SK-N-SH (cell line): ENCODE measurements at regions not wholly inside any gene's neighbourhood (a gene's known extent, or its start where the extent isn't known, plus 50 kb on each side); places are given as distances from the start of the nearest gene placed in this dataset.

Experiments used
- CTCF ChIA-PET: fragments of 300-600, 350-600 bp; formaldehyde crosslinking; extraction: SDS; loops from one replicate; lab custom pipeline; 2021; lab: Yijun Ruan, JAX
- POLR2A ChIA-PET: fragments of 350-600 bp; sonication (Branson Sonifier 250); formaldehyde crosslinking; extraction: SDS; loops from one replicate; lab custom pipeline; 2020; ENCODE audit warnings: antibody characterized with exemption, inconsistent platforms; lab: Yijun Ruan, JAX
- DNase-seq: peaks from one replicate; pipeline ENCODE4 v3.0.0; 2012
- H2AFZ ChIP-seq: fragments of 200-600 bp; sonication (generic); 2 replicates; pipeline ENCODE4 v1.8.1; 2016; ENCODE audit warnings: antibody characterized with exemption, mild to moderate bottlenecking, low read depth
- H3F3A ChIP-seq: fragments of 200-600 bp; sonication (generic); replicated peaks from 2 replicates; pipeline ENCODE3; 2016; ENCODE audit warnings: antibody characterized with exemption, mild to moderate bottlenecking; ENCODE audit not compliant: insufficient read depth
- H3K27ac ChIP-seq, 2 experiments: fragments of 200-500 bp in 1 of 2; fragments of 200-600 bp in 1 of 2; sonication (Bioruptor generic) in 1 of 2; sonication (generic), shearing (Covaris generic) in 1 of 2; 2 replicates each; pipeline versions ENCODE4 v1.5.1 to v1.6.1; 2014 to 2016; ENCODE audit warnings: low read depth in 2 of 2, inconsistent platforms in 1 of 2, low read length in 1 of 2, mild to moderate bottlenecking in 1 of 2, mixed read lengths in 1 of 2
- H3K27me3 ChIP-seq: fragments of 200-600 bp; sonication (generic), shearing (Covaris generic); 2 replicates; pipeline ENCODE4 v1.6.1; 2016; ENCODE audit warnings: mixed run types; ENCODE audit not compliant: insufficient read depth
- H3K36me3 ChIP-seq, 2 experiments: fragments of 200-500 bp in 1 of 2; fragments of 200-600 bp in 1 of 2; sonication (Bioruptor generic) in 1 of 2; sonication (generic) in 1 of 2; replicated peaks in 1 of 2; 2 replicates each; pipeline versions ENCODE3 to v1.5.1; 2014 to 2016; ENCODE audit warnings: low read length in 1 of 2, mild to moderate bottlenecking in 1 of 2; ENCODE audit not compliant: insufficient read depth in 2 of 2, control insufficient read depth in 1 of 2
- H3K4me1 ChIP-seq, 2 experiments: fragments of 200-500 bp in 1 of 2; fragments of 200-600 bp in 1 of 2; sonication (Bioruptor generic) in 1 of 2; sonication (generic), shearing (Covaris generic) in 1 of 2; 2 replicates each; pipeline versions ENCODE4 v1.5.1 to v1.6.1; 2014 to 2016; ENCODE audit warnings: low read depth in 1 of 2, low read length in 1 of 2, mixed run types in 1 of 2; ENCODE audit not compliant: insufficient read depth in 2 of 2, control insufficient read depth in 1 of 2
- H3K4me2 ChIP-seq: fragments of 200-600 bp; sonication (generic), shearing (Covaris generic); 2 replicates; pipeline ENCODE4 v1.6.1; 2017; ENCODE audit warnings: mixed run types
- H3K4me3 ChIP-seq, 2 experiments: fragments of 200-500 bp in 1 of 2; fragments of 200-600 bp in 1 of 2; sonication (Bioruptor generic) in 1 of 2; sonication (generic), shearing (Covaris generic) in 1 of 2; 2 replicates each; pipeline versions ENCODE4 v1.5.1 to v1.8.1; 2014 to 2016; ENCODE audit warnings: low read depth in 2 of 2, inconsistent platforms in 1 of 2, low read length in 1 of 2, mild to moderate bottlenecking in 1 of 2, mixed read lengths in 1 of 2, moderate library complexity in 1 of 2
- H3K79me2 ChIP-seq: fragments of 200-600 bp; sonication (generic); 2 replicates; pipeline ENCODE4 v1.8.1; 2017; ENCODE audit warnings: mild to moderate bottlenecking; ENCODE audit not compliant: insufficient read depth
- H3K9ac ChIP-seq: fragments of 200-600 bp; sonication (generic); 2 replicates; pipeline ENCODE4 v1.6.1; 2017; ENCODE audit warnings: mixed run types
- H3K9me2 ChIP-seq: fragments of 200-600 bp; sonication (generic); 2 replicates; pipeline ENCODE4 v1.6.1; 2017; ENCODE audit warnings: mixed run types
- H3K9me3 ChIP-seq: fragments of 200-600 bp; sonication (generic); 2 replicates; pipeline ENCODE4 v1.6.1; 2017; ENCODE audit warnings: mixed run types, mild to moderate bottlenecking, moderate library complexity
- H4K20me1 ChIP-seq: fragments of 200-600 bp; sonication (generic); 2 replicates; pipeline ENCODE4 v1.6.1; 2017; ENCODE audit warnings: mild to moderate bottlenecking, mixed run types; ENCODE audit not compliant: insufficient read depth
- CHD2 ChIP-seq: fragments of 150-350 bp; IDR thresholded peaks from 2 replicates; pipeline ENCODE4 v1.6.1; 2018; ENCODE audit warnings: low read length; ENCODE audit not compliant: partially characterized antibody
- ELF1 ChIP-seq: IDR thresholded peaks from 2 replicates; pipeline ENCODE4 v1.4.0; 2012
- EP300 ChIP-seq, 2 experiments: IDR thresholded peaks; 2 replicates each; pipeline versions ENCODE4 v1.4.0 to v1.6.1; 2012; ENCODE audit warnings: borderline replicate concordance in 1 of 2, low read depth in 1 of 2, low read length in 1 of 2
- FOSL2 ChIP-seq: IDR thresholded peaks from 2 replicates; pipeline ENCODE4 v1.4.0; 2012; ENCODE audit warnings: low read depth, mild to moderate bottlenecking, moderate library complexity, borderline replicate concordance
- MEF2A ChIP-seq: IDR thresholded peaks from 2 replicates; pipeline ENCODE4 v1.4.0; 2012; ENCODE audit warnings: low read depth, borderline replicate concordance
- RFX5 ChIP-seq: IDR thresholded peaks from 2 replicates; pipeline ENCODE4 v1.6.1; 2012; ENCODE audit warnings: mild to moderate bottlenecking, improper control_type of control experiment, low read length
- SMC3 ChIP-seq: IDR thresholded peaks from 2 replicates; pipeline ENCODE4 v1.6.1; 2012; ENCODE audit warnings: low read depth, low read length, improper control_type of control experiment
- TCF12 ChIP-seq: IDR thresholded peaks from 2 replicates; pipeline ENCODE4 v1.4.0; 2012
- TEAD4 ChIP-seq: IDR thresholded peaks from 2 replicates; pipeline ENCODE4 v1.4.0; 2012; ENCODE audit warnings: mild to moderate bottlenecking, borderline replicate concordance; ENCODE audit not compliant: insufficient read depth
- WGBS: methylation state at CpG from one replicate; pipeline ENCODE4 v1.1.6; 2017; ENCODE audit warnings: low lambda C conversion rate; 5-methylcytosine and 5-hydroxymethylcytosine counted together
- TF ChIP-seq, protein P1 (sequence below): IDR thresholded peaks from 2 replicates; pipeline ENCODE4 v1.4.0; 2012; ENCODE audit warnings: low read depth, borderline replicate concordance
- TF ChIP-seq, protein P2 (sequence below): fragments of 150-350 bp; IDR thresholded peaks from 2 replicates; pipeline ENCODE4 v1.6.1; 2017; ENCODE audit warnings: antibody characterized with exemption, low read length, low read depth, borderline replicate concordance
- TF ChIP-seq, protein P3 (sequence below): IDR thresholded peaks from 2 replicates; pipeline ENCODE4 v1.4.0; 2012; ENCODE audit warnings: low read depth, borderline replicate concordance
- TF ChIP-seq, protein P4 (sequence below): fragments of 200-600 bp; sonication (generic); IDR thresholded peaks from 2 replicates; pipeline ENCODE4 v1.6.1; 2017; ENCODE audit warnings: antibody characterized with exemption, mild to moderate bottlenecking, moderate library complexity
- TF ChIP-seq, protein P5 (sequence below): IDR thresholded peaks from 2 replicates; pipeline ENCODE4 v1.6.1; 2012; ENCODE audit warnings: mild to moderate bottlenecking, low read depth, low read length, moderate library complexity
- TF ChIP-seq, protein P6 (sequence below): IDR thresholded peaks from 2 replicates; pipeline ENCODE4; 2012

DNA sequence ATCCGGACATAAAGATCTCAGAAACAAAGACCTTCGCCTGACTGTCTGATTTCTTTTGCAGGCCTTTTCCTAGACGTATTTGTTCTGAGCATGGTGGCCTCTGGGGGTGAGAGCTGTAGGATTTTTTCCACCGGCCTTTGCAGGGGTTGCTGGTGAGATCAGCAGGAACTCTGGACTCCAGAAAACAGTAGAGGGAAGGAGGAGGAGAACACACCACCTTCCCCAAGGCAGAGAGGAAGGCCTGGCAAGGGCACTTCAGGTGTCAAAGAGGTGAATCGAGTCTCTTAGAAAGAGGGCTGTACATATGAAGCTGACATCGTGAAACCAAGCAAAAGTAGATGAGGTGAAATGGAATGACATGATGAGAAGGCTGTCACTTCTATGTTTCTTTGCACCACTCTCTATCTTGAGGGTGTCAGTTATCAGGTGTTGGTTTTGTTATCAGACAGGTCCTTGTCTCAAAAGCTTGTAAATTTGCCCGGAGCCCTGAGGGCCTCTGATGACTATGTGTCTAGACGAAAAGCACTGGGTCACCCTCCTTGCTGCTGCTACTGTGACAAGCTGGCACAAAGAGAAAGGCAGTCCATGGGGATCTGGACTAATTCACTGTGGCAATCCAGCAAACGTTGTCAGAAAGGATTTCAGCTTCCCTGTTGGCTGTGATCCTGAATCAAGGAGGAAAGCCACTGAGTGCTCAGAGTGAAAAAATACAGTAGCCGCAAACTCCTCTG lies 91.3 kb upstream of the MAP3K7 start:
- H3K36me3 ChIP-seq = no peaks in the 10 kb centered on the region
- no peak overlapping the region for H2AFZ ChIP-seq
- no peaks in the 10 kb centered on the region; a peak in 2 of 4 replicates for H3K4me1 ChIP-seq
- no peaks in the 10 kb centered on the region for H3K9me3 ChIP-seq
- CTCF ChIA-PET = no interaction called here
- no peaks in the 10 kb centered on the region for H4K20me1 ChIP-seq
- no peak overlapping the region for H3K27ac ChIP-seq
- WGBS = 7% methylated on average over 10 of the region's 10 CpGs
- DNase-seq = no peak
- no peak overlapping the region for H3K4me2 ChIP-seq
- POLR2A ChIA-PET = no interaction called here
- no peak overlapping the region for H3K9ac ChIP-seq
- H3K4me3 ChIP-seq = no peak overlapping the region
- H3K79me2 ChIP-seq = no peaks in the 10 kb centered on the region
- H3K9me2 ChIP-seq = no peaks in the 10 kb centered on the region
- no peak for TF ChIP-seq FOSL2
- TF ChIP-seq ELF1 = no peak
- no peak for TF ChIP-seq CHD2
- no peak for TF ChIP-seq SMC3
- TF ChIP-seq, protein P1, sequence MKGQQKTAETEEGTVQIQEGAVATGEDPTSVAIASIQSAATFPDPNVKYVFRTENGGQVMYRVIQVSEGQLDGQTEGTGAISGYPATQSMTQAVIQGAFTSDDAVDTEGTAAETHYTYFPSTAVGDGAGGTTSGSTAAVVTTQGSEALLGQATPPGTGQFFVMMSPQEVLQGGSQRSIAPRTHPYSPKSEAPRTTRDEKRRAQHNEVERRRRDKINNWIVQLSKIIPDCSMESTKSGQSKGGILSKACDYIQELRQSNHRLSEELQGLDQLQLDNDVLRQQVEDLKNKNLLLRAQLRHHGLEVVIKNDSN = no peak
- TF ChIP-seq, protein P2, sequence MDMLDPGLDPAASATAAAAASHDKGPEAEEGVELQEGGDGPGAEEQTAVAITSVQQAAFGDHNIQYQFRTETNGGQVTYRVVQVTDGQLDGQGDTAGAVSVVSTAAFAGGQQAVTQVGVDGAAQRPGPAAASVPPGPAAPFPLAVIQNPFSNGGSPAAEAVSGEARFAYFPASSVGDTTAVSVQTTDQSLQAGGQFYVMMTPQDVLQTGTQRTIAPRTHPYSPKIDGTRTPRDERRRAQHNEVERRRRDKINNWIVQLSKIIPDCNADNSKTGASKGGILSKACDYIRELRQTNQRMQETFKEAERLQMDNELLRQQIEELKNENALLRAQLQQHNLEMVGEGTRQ = no peak
- no peak for TF ChIP-seq TEAD4
- TF ChIP-seq, protein P3, sequence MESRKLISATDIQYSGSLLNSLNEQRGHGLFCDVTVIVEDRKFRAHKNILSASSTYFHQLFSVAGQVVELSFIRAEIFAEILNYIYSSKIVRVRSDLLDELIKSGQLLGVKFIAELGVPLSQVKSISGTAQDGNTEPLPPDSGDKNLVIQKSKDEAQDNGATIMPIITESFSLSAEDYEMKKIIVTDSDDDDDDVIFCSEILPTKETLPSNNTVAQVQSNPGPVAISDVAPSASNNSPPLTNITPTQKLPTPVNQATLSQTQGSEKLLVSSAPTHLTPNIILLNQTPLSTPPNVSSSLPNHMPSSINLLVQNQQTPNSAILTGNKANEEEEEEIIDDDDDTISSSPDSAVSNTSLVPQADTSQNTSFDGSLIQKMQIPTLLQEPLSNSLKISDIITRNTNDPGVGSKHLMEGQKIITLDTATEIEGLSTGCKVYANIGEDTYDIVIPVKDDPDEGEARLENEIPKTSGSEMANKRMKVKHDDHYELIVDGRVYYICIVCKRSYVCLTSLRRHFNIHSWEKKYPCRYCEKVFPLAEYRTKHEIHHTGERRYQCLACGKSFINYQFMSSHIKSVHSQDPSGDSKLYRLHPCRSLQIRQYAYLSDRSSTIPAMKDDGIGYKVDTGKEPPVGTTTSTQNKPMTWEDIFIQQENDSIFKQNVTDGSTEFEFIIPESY = no peak
- no peaks in the 10 kb centered on the region for H3F3A ChIP-seq
- H3K27me3 ChIP-seq = peaks cover 6% of the 10 kb centered on the region; the same call in 1 of the 2 replicates

DNA sequence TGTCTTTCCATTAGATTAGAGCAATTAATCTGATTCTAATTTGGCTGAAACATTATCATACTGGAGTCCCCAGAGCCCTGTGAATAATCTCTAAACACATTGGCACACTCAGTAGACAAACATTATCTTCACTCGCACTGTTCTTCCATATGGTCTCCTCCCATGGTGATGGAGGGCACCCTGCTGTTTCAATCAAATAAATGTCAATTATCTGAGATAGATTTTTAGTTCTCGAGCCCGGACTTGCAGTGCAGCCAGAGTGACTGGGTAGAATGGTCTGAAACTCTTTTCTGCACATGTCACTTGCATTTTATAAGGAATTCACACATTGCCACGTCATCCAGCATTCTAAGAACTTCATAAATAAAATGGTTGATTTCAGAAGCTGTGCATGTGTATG lies 90.6 kb upstream of the MAP3K7 start:
- Histone ChIP-seq H3K9ac (no peak overlapping the region), H3K4me1 (no peaks in the 10 kb centered on the region; a peak in 2 of 4 replicates), H3F3A (no peaks in the 10 kb centered on the region), H3K9me3 (no peaks in the 10 kb centered on the region), H3K79me2 (no peaks in the 10 kb centered on the region), H3K36me3 (no peaks in the 10 kb centered on the region), H3K4me2 (no peak overlapping the region), H2AFZ (no peak overlapping the region), H3K9me2 (no peaks in the 10 kb centered on the region), H3K27me3 (peaks cover 6% of the 10 kb centered on the region; the same call in 1 of the 2 replicates), H3K27ac (no peak overlapping the region), H3K4me3 (no peak overlapping the region; a peak in 1 of 4 replicates), H4K20me1 (no peaks in the 10 kb centered on the region)
- WGBS = 1% methylated on average over 4 of the region's 4 CpGs
- POLR2A ChIA-PET = no interaction called here
- CTCF ChIA-PET = no interaction called here
- peak; percentile 12 for DNase-seq
- TF ChIP-seq, protein P4, sequence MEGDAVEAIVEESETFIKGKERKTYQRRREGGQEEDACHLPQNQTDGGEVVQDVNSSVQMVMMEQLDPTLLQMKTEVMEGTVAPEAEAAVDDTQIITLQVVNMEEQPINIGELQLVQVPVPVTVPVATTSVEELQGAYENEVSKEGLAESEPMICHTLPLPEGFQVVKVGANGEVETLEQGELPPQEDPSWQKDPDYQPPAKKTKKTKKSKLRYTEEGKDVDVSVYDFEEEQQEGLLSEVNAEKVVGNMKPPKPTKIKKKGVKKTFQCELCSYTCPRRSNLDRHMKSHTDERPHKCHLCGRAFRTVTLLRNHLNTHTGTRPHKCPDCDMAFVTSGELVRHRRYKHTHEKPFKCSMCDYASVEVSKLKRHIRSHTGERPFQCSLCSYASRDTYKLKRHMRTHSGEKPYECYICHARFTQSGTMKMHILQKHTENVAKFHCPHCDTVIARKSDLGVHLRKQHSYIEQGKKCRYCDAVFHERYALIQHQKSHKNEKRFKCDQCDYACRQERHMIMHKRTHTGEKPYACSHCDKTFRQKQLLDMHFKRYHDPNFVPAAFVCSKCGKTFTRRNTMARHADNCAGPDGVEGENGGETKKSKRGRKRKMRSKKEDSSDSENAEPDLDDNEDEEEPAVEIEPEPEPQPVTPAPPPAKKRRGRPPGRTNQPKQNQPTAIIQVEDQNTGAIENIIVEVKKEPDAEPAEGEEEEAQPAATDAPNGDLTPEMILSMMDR = no peak
- TF ChIP-seq, protein P5, sequence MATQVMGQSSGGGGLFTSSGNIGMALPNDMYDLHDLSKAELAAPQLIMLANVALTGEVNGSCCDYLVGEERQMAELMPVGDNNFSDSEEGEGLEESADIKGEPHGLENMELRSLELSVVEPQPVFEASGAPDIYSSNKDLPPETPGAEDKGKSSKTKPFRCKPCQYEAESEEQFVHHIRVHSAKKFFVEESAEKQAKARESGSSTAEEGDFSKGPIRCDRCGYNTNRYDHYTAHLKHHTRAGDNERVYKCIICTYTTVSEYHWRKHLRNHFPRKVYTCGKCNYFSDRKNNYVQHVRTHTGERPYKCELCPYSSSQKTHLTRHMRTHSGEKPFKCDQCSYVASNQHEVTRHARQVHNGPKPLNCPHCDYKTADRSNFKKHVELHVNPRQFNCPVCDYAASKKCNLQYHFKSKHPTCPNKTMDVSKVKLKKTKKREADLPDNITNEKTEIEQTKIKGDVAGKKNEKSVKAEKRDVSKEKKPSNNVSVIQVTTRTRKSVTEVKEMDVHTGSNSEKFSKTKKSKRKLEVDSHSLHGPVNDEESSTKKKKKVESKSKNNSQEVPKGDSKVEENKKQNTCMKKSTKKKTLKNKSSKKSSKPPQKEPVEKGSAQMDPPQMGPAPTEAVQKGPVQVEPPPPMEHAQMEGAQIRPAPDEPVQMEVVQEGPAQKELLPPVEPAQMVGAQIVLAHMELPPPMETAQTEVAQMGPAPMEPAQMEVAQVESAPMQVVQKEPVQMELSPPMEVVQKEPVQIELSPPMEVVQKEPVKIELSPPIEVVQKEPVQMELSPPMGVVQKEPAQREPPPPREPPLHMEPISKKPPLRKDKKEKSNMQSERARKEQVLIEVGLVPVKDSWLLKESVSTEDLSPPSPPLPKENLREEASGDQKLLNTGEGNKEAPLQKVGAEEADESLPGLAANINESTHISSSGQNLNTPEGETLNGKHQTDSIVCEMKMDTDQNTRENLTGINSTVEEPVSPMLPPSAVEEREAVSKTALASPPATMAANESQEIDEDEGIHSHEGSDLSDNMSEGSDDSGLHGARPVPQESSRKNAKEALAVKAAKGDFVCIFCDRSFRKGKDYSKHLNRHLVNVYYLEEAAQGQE = no peak
- TF ChIP-seq RFX5 = no peak
- TF ChIP-seq, protein P6, sequence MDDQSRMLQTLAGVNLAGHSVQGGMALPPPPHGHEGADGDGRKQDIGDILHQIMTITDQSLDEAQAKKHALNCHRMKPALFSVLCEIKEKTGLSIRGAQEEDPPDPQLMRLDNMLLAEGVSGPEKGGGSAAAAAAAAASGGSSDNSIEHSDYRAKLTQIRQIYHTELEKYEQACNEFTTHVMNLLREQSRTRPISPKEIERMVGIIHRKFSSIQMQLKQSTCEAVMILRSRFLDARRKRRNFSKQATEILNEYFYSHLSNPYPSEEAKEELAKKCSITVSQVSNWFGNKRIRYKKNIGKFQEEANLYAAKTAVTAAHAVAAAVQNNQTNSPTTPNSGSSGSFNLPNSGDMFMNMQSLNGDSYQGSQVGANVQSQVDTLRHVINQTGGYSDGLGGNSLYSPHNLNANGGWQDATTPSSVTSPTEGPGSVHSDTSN = no peak
- TF ChIP-seq CHD2 = no peak
- no peak for TF ChIP-seq ELF1
- no peak for TF ChIP-seq TCF12
- no peak for TF ChIP-seq EP300 (IDR thresholded peaks at IDR 0.05; ENCODE audit: borderline replicate concordance in 1 of 2, low read depth in 1 of 2, low read length in 1 of 2)
- TF ChIP-seq MEF2A = no peak
